ENCODE measurements at regions not wholly inside any gene's neighbourhood (a gene's known extent, or its start where the extent isn't known, plus 50 kb on each side); places are given as distances from the start of the nearest gene placed in this dataset.

DNA sequence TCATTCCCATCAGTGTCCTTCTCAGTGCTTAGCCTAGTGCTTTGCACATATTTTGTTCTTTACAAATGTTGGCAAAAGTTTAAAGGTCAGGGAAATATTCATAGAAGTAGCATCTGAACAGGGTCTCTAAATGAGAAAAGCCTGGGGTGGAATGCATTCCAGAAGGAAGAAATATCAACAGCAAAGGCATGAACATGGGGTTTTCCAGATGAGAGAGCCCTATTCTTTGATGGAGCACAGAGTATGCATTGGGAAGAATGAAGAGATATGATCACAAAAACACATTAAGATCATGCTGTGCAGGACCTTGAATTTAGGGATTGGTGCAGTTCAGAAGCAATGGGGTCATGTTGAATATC lies 140.2 kb downstream of the SNX19 start:
- peak; percentile 62 for DNase-seq (ENCODE audit: low read depth)

DNA sequence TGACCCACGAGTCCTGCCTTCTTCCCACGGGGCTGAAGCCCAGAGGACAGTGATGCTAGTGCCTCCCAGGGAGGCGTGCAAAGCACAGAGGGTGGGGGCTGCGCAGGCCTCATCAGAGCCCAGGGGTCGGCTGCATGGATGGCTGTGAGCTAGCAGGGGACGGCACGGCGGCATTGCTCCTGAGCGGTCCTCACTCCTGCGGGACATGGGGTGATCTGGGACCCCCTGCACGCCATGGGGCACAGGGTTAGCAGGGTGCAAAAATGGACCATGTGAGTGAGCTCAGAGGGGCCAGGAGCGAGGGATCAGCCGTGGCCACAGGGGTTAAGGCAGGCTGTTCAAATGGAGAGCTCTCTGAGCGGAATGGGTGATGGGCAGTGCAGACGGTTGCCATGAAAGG lies 138.3 kb downstream of the SNX19 start:
- DNase-seq (ENCODE audit: low read depth), result no peak

DNA sequence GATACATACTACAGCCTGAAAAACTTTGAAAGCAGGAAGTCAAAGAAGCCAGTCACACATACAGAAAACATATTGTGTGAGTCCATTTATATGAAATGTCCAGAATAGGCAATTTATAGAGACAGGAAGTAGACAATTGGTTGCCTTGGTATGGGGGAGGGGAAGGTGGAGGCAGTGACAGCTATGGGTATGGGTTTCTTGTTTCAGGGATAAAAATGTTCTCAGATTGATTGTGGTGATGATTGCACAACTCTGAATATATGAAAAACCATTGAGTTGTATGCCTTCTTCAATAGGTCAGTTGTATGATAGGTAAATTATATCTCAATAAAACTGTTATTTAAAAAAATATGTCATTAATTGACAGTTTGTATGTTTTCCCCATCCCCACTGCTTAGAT lies 137.6 kb downstream of the SNX19 start:
- peak; percentile 25 for DNase-seq (ENCODE audit: low read depth)

DNA sequence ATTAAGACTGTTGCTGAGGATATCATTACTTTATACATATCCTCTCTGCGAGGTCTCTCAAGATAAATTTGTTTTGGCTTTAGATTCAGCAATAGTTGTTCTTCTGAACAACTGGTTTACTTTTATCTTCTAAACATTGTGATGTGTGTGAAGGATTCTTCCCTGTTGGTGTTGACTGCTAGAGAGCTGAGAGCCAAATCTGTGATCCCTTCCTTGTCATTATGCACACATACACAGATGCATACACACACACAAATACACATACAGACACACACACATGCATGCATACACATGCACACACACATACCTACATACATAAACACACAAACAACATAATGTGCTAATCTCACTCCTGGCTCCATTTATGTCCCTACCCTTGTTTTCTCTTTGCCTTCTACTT lies 137.0 kb downstream of the SNX19 start:
- DNase-seq (ENCODE audit: low read depth), result no peak

DNA sequence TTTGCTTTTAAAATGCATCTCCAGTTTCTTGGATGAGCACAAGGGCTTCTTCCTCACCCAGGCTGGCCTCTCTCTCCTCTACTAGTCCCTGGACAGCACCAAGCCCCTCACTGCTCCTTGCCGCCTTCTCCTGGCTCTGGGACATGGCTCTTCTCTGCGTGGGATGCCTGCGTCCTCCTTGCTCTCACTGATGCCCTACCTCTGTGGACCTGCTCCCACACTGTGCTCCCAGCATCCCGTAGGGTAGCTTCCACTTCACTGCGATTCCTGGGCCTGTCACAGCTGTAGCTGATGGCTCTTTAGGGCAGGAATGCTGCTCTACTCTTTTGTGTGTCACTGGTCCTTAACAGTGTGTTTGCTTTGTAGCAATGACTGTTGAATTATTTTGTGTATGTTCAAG lies 136.3 kb downstream of the SNX19 start:
- no peak for DNase-seq (ENCODE audit: low read depth)

DNA sequence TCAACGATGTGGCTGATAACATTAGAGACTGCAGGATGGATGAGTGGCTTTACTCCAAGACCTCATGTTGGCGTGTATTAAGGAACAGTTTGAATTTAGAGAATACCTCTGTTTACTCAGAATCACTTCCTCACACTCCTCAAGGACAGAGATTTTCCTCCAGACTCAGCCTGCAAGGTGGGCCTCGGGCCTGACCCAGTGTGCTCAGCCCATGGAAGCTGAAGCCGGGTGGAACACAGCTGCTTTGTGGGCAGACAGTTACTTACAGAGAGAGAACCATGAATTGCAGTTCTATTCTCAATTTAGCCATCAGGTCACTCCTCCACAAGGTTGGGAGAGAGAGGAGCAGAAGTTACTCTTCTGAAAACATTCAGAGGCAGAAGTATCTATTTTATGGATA lies 135.8 kb downstream of the SNX19 start:
- DNase-seq (ENCODE audit: low read depth), result no peak

DNA sequence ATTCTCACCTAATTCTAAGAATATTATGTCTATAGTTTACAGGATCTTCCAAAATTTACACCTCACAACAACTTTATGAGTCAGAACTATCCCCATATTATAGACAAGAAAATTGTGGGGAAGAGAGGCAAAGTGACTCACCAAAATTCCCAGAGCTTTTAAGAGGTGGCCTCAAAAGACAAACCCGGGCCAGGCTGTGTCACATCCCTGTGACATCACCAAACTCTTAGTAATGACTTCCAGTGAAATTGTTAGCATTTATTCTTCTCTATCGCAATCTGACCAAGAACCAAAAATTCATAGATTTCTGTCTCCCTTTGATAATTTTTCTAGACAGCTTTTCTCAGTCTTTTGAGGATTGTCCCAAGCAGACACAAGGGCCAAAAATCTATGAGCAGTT lies 134.3 kb downstream of the SNX19 start:
- peak; percentile 91 for DNase-seq (ENCODE audit: low read depth)

DNA sequence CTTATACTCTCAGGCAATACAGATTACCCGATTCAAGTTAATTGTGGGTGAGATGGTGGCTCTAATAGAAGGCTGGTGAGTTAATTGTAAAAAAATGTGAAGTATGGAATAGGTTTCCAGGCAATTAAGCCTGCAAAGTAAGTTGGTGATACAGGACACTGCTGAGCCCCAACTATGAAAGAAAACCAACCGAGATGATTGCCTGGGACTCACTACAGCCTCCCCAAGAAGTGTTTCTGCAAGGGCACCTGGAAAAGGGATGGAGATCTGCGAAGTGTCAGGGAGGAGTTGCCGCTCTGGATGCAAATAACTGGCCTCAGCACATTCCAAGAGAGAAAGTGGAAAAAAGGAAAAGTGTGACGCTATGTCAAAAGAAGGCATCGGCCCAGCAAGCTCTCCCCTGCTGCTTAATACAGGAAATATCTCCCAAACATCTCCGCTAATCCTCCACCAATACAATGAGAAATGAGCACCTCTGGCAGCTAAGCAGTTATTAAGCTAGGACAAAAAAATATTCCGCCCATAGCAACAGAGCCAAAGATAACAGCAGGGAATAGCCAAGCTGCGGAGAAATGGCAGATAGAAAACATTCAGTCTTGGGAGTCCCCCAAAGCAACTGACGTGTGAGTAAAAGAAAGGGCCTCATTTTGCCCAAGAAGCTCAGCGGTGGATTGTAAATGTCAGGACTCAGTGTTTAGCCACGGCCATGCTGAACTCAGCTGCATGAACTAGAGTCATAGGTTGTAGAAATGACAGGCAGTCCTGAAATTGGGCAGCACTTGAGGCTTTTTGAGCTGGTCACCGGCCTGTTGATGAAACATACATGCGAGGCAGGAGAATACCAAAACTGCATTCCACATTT lies 133.7 kb downstream of the SNX19 start:
- peak; percentile 82 for DNase-seq (ENCODE audit: low read depth)

DNA sequence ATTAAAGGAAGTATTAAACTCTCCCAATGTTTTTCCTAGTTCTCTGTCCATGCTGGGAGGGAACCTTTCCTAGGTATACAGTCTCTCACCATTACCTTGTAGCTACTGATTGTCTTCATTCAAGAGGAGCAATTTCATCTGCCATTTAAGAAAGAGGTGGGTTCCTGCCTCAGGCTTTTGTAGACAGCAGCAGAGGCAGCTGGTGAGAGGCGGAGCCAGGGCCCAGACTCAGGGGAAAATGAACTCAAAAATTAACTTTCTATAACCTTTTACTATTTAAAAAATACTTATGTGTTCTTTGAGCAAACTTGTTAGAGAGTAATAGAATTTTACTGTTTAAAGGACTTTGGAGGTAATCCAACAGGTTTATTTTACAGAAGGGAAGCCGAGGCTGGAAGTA lies 133.0 kb downstream of the SNX19 start:
- DNase-seq (ENCODE audit: low read depth), result no peak

DNA sequence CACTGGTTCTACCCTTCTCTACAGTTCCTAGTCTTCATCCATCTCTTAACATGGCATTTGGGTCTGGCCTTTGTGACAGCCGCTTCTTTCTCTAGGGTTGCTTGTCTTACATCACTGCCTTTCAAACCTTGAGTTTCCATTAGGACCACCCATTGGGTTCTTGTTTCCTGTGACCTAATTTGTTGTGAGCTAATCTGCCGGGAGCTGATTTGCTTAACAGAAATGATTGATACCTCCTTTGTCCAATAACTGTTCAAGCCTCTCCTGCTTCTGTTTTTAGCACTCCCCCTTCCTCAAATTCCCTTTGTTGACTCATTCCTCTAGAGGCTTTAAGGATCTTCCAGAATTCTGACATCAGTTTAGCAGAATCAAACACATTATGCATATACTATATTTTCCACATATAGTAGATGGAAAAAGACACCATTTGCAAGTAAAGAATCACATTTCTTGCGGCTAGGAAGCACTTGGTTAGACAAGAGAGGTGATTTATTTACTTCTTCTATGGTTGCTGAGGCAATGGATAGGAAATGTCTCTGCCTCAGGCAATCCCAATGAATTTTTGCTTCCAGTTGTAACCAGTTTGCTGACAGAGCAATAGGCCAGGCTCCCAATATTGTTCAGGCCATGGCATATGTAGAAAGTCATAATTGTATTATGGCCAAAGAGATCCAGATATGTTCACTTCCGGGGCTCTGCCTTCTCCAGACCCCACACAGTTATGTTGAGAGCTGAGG lies 130.7 kb downstream of the SNX19 start:
- DNase-seq (ENCODE audit: low read depth), result peak; percentile 63

DNA sequence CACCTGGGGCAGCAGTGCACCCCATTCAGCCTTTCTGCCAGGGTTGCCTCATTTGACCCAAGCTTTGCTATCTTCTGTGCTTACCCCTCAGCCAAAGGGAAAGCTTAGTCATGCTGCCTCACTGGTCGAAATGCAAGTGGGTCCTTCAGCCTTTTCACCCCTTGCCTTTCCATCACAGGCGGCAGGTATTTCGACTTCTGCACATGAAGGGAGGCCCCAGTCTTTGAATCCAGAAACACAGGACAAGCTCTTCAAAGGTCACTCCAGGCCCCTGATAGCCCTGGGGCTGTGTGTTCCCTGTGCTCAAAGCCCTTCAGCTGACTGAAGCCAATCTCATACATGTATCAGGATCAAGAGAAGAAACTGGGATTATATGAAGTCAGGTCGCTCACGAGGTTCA lies 129.7 kb downstream of the SNX19 start:
- no peak for DNase-seq (ENCODE audit: low read depth)

DNA sequence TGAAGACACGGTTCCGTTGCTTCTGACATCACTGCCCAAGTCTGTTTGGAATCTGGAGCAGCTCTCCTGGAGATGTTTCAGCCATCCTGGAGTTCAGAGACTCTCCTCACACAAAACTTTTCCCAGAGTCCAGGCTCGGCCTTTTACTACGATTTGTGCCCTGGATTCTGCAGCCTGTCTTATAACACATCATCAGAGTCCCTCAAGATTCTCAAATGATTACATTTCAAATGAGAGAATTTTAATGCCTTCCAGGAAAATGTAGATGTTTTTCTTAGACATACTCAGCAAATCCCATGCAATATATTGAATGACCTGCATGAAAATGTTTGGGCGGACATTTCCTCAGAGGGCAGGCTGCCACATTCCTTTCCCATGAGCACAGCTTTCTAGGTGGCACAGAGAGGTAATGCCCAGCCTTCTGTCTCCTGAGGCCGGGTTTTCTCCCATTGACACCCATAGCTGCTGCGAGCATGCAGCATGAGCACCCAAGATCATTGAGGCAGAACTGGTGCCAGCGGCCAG lies 129.1 kb downstream of the SNX19 start:
- peak; percentile 69 for DNase-seq (ENCODE audit: low read depth)

DNA sequence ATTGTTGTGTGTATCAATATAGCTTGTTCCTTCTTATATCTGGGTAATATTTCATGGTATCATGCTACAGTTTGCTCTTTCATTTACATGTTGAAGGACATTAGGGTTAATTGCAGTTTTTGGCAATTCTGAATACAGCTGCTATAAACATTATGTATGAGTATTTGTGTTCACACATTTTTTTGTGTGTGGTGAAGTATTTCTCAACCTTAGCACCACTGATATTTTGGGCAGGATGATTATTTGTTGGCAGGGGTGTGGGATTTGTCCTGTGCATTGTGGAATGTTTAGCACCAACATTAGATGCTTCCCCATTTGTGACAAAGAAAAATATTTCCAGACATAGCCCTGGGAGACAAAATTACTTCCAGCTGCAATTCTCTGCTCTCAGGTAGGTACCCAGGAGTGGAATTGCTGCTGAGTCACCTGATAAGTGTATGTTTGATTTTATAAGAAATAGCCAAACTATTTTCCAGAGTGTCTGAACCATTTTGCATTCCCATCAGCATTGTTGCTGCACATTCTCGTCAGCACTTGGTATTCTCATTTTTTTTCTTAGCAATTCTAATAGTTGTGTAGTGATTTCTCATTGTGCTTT lies 128.2 kb downstream of the SNX19 start:
- DNase-seq (ENCODE audit: low read depth), result no peak

DNA sequence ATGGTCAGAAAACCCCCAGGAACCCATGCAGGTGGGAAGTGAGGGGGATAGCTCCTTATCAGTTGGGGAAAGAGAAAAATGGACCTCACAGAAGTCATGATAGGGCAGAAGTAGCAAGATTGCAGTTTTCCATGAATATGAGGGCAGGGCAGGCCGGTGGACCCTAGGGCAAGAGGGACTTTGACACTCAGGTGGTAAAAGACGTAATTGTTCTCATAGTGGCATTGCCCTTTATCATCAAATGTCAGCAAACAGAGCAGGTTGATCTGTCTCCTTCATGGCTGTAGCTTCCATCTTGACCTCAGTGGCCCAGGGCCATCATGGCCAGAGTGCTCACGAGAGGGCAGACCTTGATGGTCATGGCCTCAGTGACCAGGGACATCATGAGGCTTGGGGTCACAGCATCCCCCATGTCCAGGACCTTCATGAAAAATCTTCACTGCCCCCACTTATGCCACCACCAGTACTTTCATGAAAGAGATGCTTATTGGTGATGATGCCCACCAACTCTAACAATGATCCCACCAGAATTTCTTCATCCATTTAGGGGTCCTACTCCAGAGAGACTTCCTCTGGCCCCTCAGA lies 127.1 kb downstream of the SNX19 start:
- no peak for DNase-seq (ENCODE audit: low read depth)

DNA sequence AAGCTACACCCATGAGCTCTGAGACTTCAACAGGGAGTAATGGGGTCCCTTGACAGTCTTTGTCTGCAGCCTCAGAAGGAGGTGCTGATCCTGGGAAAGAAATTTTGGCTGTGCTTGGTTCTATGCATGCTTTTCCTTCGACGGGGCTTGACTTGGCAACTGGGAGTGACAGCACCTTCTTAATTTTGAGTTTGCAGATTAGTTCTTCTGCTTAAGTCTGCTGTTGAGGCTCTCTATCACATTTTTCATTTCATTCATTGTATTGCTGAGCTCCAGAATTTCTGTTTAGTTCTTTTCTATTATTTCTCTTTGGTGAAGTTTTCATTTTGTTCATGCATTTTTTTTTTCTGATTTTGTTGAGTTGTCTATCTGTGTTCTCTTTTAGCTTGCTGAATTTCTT lies 125.6 kb downstream of the SNX19 start:
- DNase-seq (ENCODE audit: low read depth), result no peak

DNA sequence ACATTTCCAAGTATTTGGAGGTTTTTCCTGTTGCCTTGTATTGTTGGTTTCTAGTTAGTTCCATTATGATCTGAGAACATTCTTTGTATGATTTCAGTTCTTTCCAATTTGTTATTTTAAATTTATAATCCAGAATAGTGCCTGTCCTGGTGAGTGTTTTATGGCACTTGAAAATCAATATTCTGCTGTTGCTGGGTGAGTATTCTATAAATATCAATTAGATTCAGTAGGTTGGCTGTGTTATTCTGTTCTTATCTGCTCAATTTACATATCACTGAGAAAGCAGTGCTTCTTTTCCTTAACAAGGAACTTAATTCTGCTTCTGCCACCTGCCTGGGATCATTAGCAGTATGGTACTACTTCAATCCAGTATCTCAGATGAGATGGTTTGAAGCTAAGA lies 123.5 kb downstream of the SNX19 start:
- no peak for DNase-seq (ENCODE audit: low read depth)

DNA sequence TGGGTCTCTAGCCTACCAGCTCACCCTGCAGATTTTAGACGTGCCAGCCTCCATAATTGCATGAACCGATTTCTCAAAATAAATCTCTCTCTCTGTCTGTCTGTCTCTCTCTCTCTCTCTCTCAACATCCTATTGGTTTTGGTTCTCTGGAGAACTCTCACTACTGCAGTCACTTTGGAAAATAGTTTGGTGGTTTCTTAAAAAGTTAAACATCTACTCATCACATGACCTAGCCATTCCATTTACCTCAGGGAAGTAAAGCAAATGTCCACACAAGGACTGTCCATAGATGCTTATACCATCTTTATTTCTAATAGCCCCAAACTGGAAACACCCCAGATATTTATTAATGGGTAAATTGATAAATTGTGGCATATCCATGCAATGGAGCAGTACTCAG lies 119.5 kb downstream of the SNX19 start:
- no peak for DNase-seq (ENCODE audit: low read depth)

DNA sequence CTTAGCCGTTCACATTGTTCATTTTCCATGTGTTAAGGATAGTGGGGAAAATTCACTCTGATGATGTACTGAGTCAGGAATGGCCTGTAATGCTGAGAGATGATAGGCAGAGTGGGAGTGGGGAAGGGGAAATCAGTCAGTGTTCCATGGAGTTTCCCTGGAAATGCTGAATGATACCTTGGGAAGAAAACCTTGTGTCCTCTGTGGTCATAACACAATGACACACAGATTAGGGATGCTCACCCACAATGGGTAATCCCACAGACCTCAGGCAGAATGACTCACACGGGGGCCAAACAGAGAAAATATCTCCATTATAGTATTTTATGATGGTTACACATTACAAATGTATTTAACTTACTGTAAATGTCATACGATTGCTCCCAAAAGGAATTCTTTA lies 118.0 kb downstream of the SNX19 start:
- peak; percentile 99 for DNase-seq (ENCODE audit: low read depth)

DNA sequence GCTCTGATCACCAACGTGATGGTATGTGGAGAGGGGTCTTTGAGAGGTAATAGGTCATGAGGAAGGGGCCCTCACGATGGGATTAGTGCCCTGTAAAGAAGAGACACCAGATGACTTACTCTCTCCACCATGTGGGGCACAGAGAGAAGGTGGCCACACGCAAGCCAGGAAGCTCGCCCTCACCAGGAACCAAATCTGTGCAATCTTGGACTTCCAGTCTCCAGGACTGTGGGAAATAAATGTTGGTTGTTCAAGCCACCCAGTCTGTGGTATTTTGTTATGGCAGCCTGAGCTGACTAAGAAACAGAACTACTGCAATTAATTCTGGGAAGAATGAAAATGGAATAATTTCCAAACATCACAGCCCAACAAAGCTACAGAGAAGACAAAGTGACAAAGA lies 117.5 kb downstream of the SNX19 start:
- DNase-seq (ENCODE audit: low read depth), result peak; percentile 82

DNA sequence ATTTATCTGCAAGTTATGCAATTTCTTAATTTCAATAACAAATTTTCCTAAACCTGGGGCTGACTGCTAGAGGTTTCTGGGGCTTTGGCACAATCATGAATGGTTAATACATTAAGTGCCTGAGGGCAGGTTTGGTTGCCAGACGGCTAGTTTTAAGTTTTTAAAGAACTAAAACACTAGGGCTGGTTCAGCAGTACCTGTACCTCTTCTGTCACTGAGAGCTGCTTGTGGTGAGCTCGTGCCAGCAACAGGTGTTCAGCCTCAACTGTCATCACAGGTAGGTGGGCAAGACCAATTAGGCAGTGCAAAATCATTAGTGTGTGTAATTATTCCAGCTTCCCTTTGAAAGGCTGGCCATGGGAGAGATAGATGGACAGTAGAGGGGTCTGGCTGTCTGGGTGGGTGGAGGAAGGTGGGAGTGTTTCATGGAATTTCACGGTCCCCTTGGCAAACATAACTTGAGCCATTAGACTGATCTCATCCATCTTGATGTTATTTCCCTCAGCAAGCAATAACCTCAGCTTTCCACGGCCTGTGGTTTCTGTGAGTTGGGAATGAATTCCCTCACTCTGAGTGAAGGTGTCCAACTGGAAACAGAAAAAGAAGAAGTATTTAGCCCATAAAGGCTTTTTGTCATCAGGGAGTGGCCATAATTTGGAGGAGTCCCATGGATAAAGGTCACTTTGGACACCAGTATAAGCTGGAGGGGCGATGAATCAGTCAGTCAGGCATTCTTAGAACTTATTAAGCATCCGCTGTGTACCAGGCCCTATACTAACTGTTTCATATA lies 114.8 kb downstream of the SNX19 start:
- peak; percentile 96 for DNase-seq (ENCODE audit: low read depth)

DNA sequence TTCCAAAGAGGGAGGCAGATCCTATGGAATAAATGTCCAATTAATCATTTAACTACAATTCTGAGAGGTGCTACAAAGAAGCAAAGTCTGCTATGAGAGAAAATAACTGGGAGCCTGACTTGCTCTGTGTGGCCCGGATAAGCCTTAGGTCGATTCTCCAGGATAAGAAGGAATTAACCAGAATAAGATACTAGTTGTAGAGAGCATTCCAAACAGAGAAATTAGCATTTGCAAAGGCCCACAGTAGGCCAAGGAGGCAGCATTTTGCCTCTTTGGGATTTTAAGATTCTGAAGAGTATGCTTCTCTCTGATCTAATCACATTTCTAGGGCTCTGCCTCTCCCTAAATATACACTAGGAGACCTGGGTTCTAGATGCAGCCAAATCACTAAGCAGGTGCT lies 113.7 kb downstream of the SNX19 start:
- no peak for DNase-seq (ENCODE audit: low read depth)

Measured in EH (cell line).